ENCODE measurements at regions not wholly inside any gene's neighbourhood (a gene's known extent, or its start where the extent isn't known, plus 50 kb on each side); places are given as distances from the start of the nearest gene placed in this dataset.

- no peak overlapping the region for H3K4me3 ChIP-seq (ENCODE audit: low read depth, low read length)
- TF ChIP-seq CTCF (IDR thresholded peaks at IDR 0.05; ENCODE audit: control insufficient read depth, extremely low read depth, insufficient read depth), result no peak
- DNase-seq (ENCODE audit: low read depth), result peak; percentile 98
These were observed 305.1 kb upstream of the GULP1 start for GRCh38 chr2:187986390-187987105.

- no peak overlapping the region for H3K4me3 ChIP-seq (ENCODE audit: low read depth, low read length)
- DNase-seq (ENCODE audit: low read depth), result no peak
- TF ChIP-seq CTCF (IDR thresholded peaks at IDR 0.05; ENCODE audit: control insufficient read depth, extremely low read depth, insufficient read depth), result no peak
These were observed 303.3 kb upstream of the GULP1 start for GRCh38 chr2:187988348-187988747.

- no peak for DNase-seq (ENCODE audit: low read depth)
- TF ChIP-seq CTCF (IDR thresholded peaks at IDR 0.05; ENCODE audit: control insufficient read depth, extremely low read depth, insufficient read depth), result no peak
- no peak overlapping the region for H3K4me3 ChIP-seq (ENCODE audit: low read depth, low read length)
These were observed 301.6 kb upstream of the GULP1 start for GRCh38 chr2:187989925-187990623.

GRCh38 chr2:187991389-187991788 lies 300.3 kb upstream of the GULP1 start:
- no peak for DNase-seq (ENCODE audit: low read depth)
- H3K4me3 ChIP-seq (ENCODE audit: low read depth, low read length), result no peak overlapping the region
- TF ChIP-seq CTCF (IDR thresholded peaks at IDR 0.05; ENCODE audit: control insufficient read depth, extremely low read depth, insufficient read depth), result no peak

GRCh38 chr2:187994464-187995331 lies 297.0 kb upstream of the GULP1 start:
- no peak for DNase-seq (ENCODE audit: low read depth)
- no peak overlapping the region for H3K4me3 ChIP-seq (ENCODE audit: low read depth, low read length)
- TF ChIP-seq CTCF (IDR thresholded peaks at IDR 0.05; ENCODE audit: control insufficient read depth, extremely low read depth, insufficient read depth), result no peak

- no peak for TF ChIP-seq CTCF (IDR thresholded peaks at IDR 0.05; ENCODE audit: control insufficient read depth, extremely low read depth, insufficient read depth)
- H3K4me3 ChIP-seq (ENCODE audit: low read depth, low read length), result no peak overlapping the region
- DNase-seq (ENCODE audit: low read depth), result no peak
These were observed 296.1 kb upstream of the GULP1 start for GRCh38 chr2:187995556-187995955.
